ENCODE measurements at regions not wholly inside any gene's neighbourhood (a gene's known extent, or its start where the extent isn't known, plus 50 kb on each side); places are given as distances from the start of the nearest gene placed in this dataset.

- no peak for DNase-seq
Measured at GRCh38 chr4:180925805-180926204, 1317.4 kb upstream of the TENM3 start.

GRCh38 chr4:180926277-180926676 is 1316.9 kb upstream of the TENM3 start:
- no peak for DNase-seq

- DNase-seq = no peak
Measured at GRCh38 chr4:180932370-180933001, 1310.7 kb upstream of the TENM3 start.

GRCh38 chr4:180937083-180937482 is 1306.1 kb upstream of the TENM3 start:
- DNase-seq = no peak

- no peak for DNase-seq
Measured at GRCh38 chr4:180940680-180941079, 1302.5 kb upstream of the TENM3 start.

- DNase-seq = no peak
Measured at GRCh38 chr4:180942367-180942916, 1300.8 kb upstream of the TENM3 start.

- DNase-seq = no peak
Measured at GRCh38 chr4:180946188-180946587, 1297.0 kb upstream of the TENM3 start.

- no peak for DNase-seq
Measured at GRCh38 chr4:180947425-180947824, 1295.8 kb upstream of the TENM3 start.

GRCh38 chr4:180949424-180950213 is 1293.6 kb upstream of the TENM3 start:
- DNase-seq = no peak

GRCh38 chr4:180950377-180950776 is 1292.8 kb upstream of the TENM3 start:
- no peak for DNase-seq

- no peak for DNase-seq
Measured at GRCh38 chr4:180951312-180951711, 1291.9 kb upstream of the TENM3 start.

GRCh38 chr4:180953572-180953971 is 1289.6 kb upstream of the TENM3 start:
- DNase-seq = no peak

- DNase-seq = no peak
Measured at GRCh38 chr4:180960743-180961401, 1282.3 kb upstream of the TENM3 start.

GRCh38 chr4:180962268-180962667 is 1280.9 kb upstream of the TENM3 start:
- no peak for DNase-seq

- no peak for DNase-seq
Measured at GRCh38 chr4:180966312-180966711, 1276.9 kb upstream of the TENM3 start.

GRCh38 chr4:180967936-180968335 is 1275.3 kb upstream of the TENM3 start:
- no peak for DNase-seq

GRCh38 chr4:180973894-180974293 is 1269.3 kb upstream of the TENM3 start:
- no peak for DNase-seq

- no peak for DNase-seq
Measured at GRCh38 chr4:180990931-180991330, 1252.3 kb upstream of the TENM3 start.

GRCh38 chr4:180993244-180993836 is 1249.9 kb upstream of the TENM3 start:
- no peak for DNase-seq

- DNase-seq = no peak
Measured at GRCh38 chr4:180994722-180995121, 1248.5 kb upstream of the TENM3 start.

GRCh38 chr4:180999217-180999616 is 1244.0 kb upstream of the TENM3 start:
- no peak for DNase-seq

- no peak for DNase-seq
Measured at GRCh38 chr4:181004056-181004455, 1239.1 kb upstream of the TENM3 start.

GRCh38 chr4:181006499-181007260 is 1236.5 kb upstream of the TENM3 start:
- DNase-seq = no peak

All from activated effector memory CD4-positive, alpha-beta T cell treated with Interleukin-2 at 50 U/mL for 16 hours (primary cell).